ENCODE measurements at regions not wholly inside any gene's neighbourhood (a gene's known extent, or its start where the extent isn't known, plus 50 kb on each side); places are given as distances from the start of the nearest gene placed in this dataset.

- no peak for DNase-seq
These were observed 54.0 kb upstream of the SPATS2L start for GRCh38 chr2:200252265-200253067.

- DNase-seq = no peak
These were observed 52.9 kb upstream of the SPATS2L start for GRCh38 chr2:200253639-200254038.

- no peak for DNase-seq
These were observed 51.7 kb upstream of the SPATS2L start for GRCh38 chr2:200254773-200255172.

- no peak for DNase-seq
These were observed 50.9 kb upstream of the SPATS2L start for GRCh38 chr2:200255549-200255948.

All from anterior cingulate cortex (tissue), 58 donors.